ENCODE measurements at regions not wholly inside any gene's neighbourhood (a gene's known extent, or its start where the extent isn't known, plus 50 kb on each side); places are given as distances from the start of the nearest gene placed in this dataset.

GRCh38 chr13:74747186-74747955, 613.2 kb upstream of the KLF12 start:
- Histone ChIP-seq H3K4me3 (ENCODE audit: low read length) (no peak overlapping the region), H3K27me3 (ENCODE audit: control insufficient read depth in 1 of 2, insufficient read depth in 2 of 2, low read length in 2 of 2) (no peaks in the 10 kb centered on the region), H3K36me3 (ENCODE audit: insufficient read depth, low read length) (no peaks in the 10 kb centered on the region), H3K9me3 (ENCODE audit: control insufficient read depth in 1 of 2, insufficient read depth in 1 of 2, low read length in 2 of 2) (no peaks in the 10 kb centered on the region), H3K4me1 (ENCODE audit: insufficient read depth, low read length) (no peaks in the 10 kb centered on the region), H3K27ac (ENCODE audit: low read depth in 1 of 2, low read length in 2 of 2) (no peak overlapping the region)
- no peak for TF ChIP-seq CTCF (IDR thresholded peaks at IDR 0.05)
- POLR2A ChIA-PET: no interaction called here
- Mint-ChIP-seq H3K27ac (no peak overlapping the region), H3K4me1 (ENCODE audit: low read depth) (no peaks in the 10 kb centered on the region), H3K36me3 (ENCODE audit: low read depth) (no peaks in the 10 kb centered on the region), H3K9me3 (no peaks in the 10 kb centered on the region), H3K27me3 (no peaks in the 10 kb centered on the region), H3K4me3 (no peak overlapping the region)
- CTCF ChIA-PET: no interaction called here
- intact Hi-C loops (cut with DNase I, micrococcal nuclease): no loop called here
- DNase-seq: no peak
- ATAC-seq (ENCODE audit: poor library complexity): no peak

- CTCF ChIA-PET: interaction anchor here (1.0 to 1.6 kb wide), 2 partner anchors 8 to 15 kb away, joined by 3 to 4 read pairs; no protein-coding TSS in a partner anchor
- no peak for TF ChIP-seq CTCF (IDR thresholded peaks at IDR 0.05)
- no peaks in the 10 kb centered on the region for H3K4me1 Mint-ChIP-seq (ENCODE audit: low read depth)
- H3K9me3 Mint-ChIP-seq: no peaks in the 10 kb centered on the region
- no peaks in the 10 kb centered on the region for H3K27me3 Mint-ChIP-seq
- no peak overlapping the region for H3K27ac Mint-ChIP-seq
- no peak overlapping the region for H3K4me3 Mint-ChIP-seq
- intact Hi-C loops (cut with DNase I, micrococcal nuclease): no loop called here
- H3K4me1 ChIP-seq (ENCODE audit: insufficient read depth, low read length): no peaks in the 10 kb centered on the region
- no peak overlapping the region for H3K27ac ChIP-seq (ENCODE audit: low read depth in 1 of 2, low read length in 2 of 2)
- no peak overlapping the region for H3K4me3 ChIP-seq (ENCODE audit: low read length)
- H3K36me3 Mint-ChIP-seq (ENCODE audit: low read depth): no peaks in the 10 kb centered on the region
- H3K27me3 ChIP-seq (ENCODE audit: control insufficient read depth in 1 of 2, insufficient read depth in 2 of 2, low read length in 2 of 2): no peaks in the 10 kb centered on the region
- ATAC-seq (ENCODE audit: poor library complexity): no peak
- H3K9me3 ChIP-seq (ENCODE audit: control insufficient read depth in 1 of 2, insufficient read depth in 1 of 2, low read length in 2 of 2): no peaks in the 10 kb centered on the region
- POLR2A ChIA-PET: no interaction called here
- H3K36me3 ChIP-seq (ENCODE audit: insufficient read depth, low read length): no peaks in the 10 kb centered on the region
- DNase-seq: no peak
Measured at GRCh38 chr13:74743992-74744391, 609.8 kb upstream of the KLF12 start.

- Histone ChIP-seq H3K9me3 (ENCODE audit: control insufficient read depth in 1 of 2, insufficient read depth in 1 of 2, low read length in 2 of 2) (no peaks in the 10 kb centered on the region), H3K4me1 (ENCODE audit: insufficient read depth, low read length) (no peaks in the 10 kb centered on the region), H3K4me3 (ENCODE audit: low read length) (no peak overlapping the region), H3K27me3 (ENCODE audit: control insufficient read depth in 1 of 2, insufficient read depth in 2 of 2, low read length in 2 of 2) (no peaks in the 10 kb centered on the region), H3K36me3 (ENCODE audit: insufficient read depth, low read length) (no peaks in the 10 kb centered on the region), H3K27ac (ENCODE audit: low read depth in 1 of 2, low read length in 2 of 2) (no peak overlapping the region)
- Mint-ChIP-seq H3K9me3 (no peaks in the 10 kb centered on the region), H3K27ac (no peak overlapping the region), H3K27me3 (no peaks in the 10 kb centered on the region), H3K4me3 (no peak overlapping the region), H3K36me3 (ENCODE audit: low read depth) (no peaks in the 10 kb centered on the region), H3K4me1 (ENCODE audit: low read depth) (no peaks in the 10 kb centered on the region)
- no peak for TF ChIP-seq CTCF (IDR thresholded peaks at IDR 0.05)
- intact Hi-C loops (cut with DNase I, micrococcal nuclease): no loop called here
- CTCF ChIA-PET: no interaction called here
- DNase-seq (no peak), ATAC-seq (ENCODE audit: poor library complexity) (no peak)
- POLR2A ChIA-PET: no interaction called here
Measured at GRCh38 chr13:74741732-74742131, 607.5 kb upstream of the KLF12 start.
